Esophagus mucosa (tissue), 1 donor: ENCODE measurements at regions not wholly inside any gene's neighbourhood (a gene's known extent, or its start where the extent isn't known, plus 50 kb on each side); places are given as distances from the start of the nearest gene placed in this dataset.
"Not testable (repeated sequence)": the region's sequence is repeated elsewhere in the genome, so short reads cannot be mapped to it uniquely, and the experiment has no call there.

Experiments used
- ATAC-seq: fragments of 200-7000 bp; cut with Tn5 transposase; one replicate; pipeline ENCODE4 v1.9.1; 2020
- donor health status: DM: yes; HTN: yes; CAD: no.

- no peak for ATAC-seq
These were observed 918.9 kb upstream of the EPHA5 start for GRCh38 chr4:66589183-66589582.

GRCh38 chr4:66585767-66586166, 915.5 kb upstream of the EPHA5 start:
- ATAC-seq = no peak

- no peak for ATAC-seq
These were observed 907.6 kb upstream of the EPHA5 start for GRCh38 chr4:66577922-66578321.

- peak; percentile 53 for ATAC-seq
These were observed 904.9 kb upstream of the EPHA5 start for GRCh38 chr4:66575008-66575696.

GRCh38 chr4:66574145-66574978, 904.1 kb upstream of the EPHA5 start:
- ATAC-seq = no peak

- no peak for ATAC-seq
These were observed 902.7 kb upstream of the EPHA5 start for GRCh38 chr4:66572949-66573348.

GRCh38 chr4:66571145-66571695, 900.9 kb upstream of the EPHA5 start:
- ATAC-seq = no peak

- ATAC-seq = no peak
These were observed 898.9 kb upstream of the EPHA5 start for GRCh38 chr4:66569228-66569627.

GRCh38 chr4:66568431-66568830, 898.1 kb upstream of the EPHA5 start:
- no peak for ATAC-seq

GRCh38 chr4:66568001-66568400, 897.7 kb upstream of the EPHA5 start:
- no peak for ATAC-seq

GRCh38 chr4:66567551-66567950, 897.3 kb upstream of the EPHA5 start:
- no peak for ATAC-seq

- ATAC-seq = no peak
These were observed 895.5 kb upstream of the EPHA5 start for GRCh38 chr4:66565801-66566200.

GRCh38 chr4:66564901-66565651, 894.8 kb upstream of the EPHA5 start:
- ATAC-seq = no peak

GRCh38 chr4:66562276-66562806, 892.1 kb upstream of the EPHA5 start:
- ATAC-seq = no peak

GRCh38 chr4:66561465-66562053, 891.3 kb upstream of the EPHA5 start:
- ATAC-seq = not testable (repeated sequence)

GRCh38 chr4:66558651-66559050, 888.4 kb upstream of the EPHA5 start:
- no peak for ATAC-seq

GRCh38 chr4:66556651-66557278, 886.5 kb upstream of the EPHA5 start:
- no peak for ATAC-seq

- ATAC-seq = no peak
These were observed 885.0 kb upstream of the EPHA5 start for GRCh38 chr4:66555301-66555700.

GRCh38 chr4:66554826-66555225, 884.5 kb upstream of the EPHA5 start:
- no peak for ATAC-seq

- ATAC-seq = not testable (repeated sequence)
These were observed 875.0 kb upstream of the EPHA5 start for GRCh38 chr4:66545301-66545700.

- ATAC-seq = no peak
These were observed 874.0 kb upstream of the EPHA5 start for GRCh38 chr4:66544281-66544680.

- ATAC-seq = no peak
These were observed 869.5 kb upstream of the EPHA5 start for GRCh38 chr4:66539745-66540144.
